Inflammatory macrophage treated with lipopolysaccharide for 4 hours (primary cell): ENCODE measurements at regions not wholly inside any gene's neighbourhood (a gene's known extent, or its start where the extent isn't known, plus 50 kb on each side); places are given as distances from the start of the nearest gene placed in this dataset.
"Not testable (repeated sequence)": the region's sequence is repeated elsewhere in the genome, so short reads cannot be mapped to it uniquely, and the experiment has no call there.

Experiments
- DNase-seq: peaks from one replicate; pipeline ENCODE4 v3.0.0-alpha.2; 2020

- DNase-seq, result no peak
Measured at GRCh38 chr12:75634244-75635222, 123.1 kb upstream of the KRR1 start.

DNA sequence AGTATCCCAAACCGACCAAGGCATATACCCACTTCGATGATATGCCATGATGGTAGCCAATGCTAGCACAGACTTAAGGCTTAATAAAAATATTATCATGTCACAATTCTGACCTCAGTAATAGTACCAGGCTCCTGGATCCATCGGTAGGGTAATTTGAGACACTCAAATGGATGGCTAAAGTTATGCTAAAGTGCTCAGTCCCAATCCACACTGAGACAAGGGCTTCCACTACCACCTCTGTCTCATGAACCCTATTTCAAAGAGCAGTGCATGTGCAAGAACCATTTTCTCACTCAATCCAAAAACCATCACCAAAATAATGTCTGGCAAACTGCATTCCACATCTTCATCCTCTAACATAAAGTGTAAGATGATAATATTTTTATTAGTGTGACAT lies 122.4 kb upstream of the KRR1 start:
- no peak for DNase-seq

- no peak for DNase-seq
Measured at GRCh38 chr12:75632442-75632841, 121.0 kb upstream of the KRR1 start.

GRCh38 chr12:75631831-75632230 lies 120.4 kb upstream of the KRR1 start:
- DNase-seq, result no peak

GRCh38 chr12:75630091-75630490 lies 118.7 kb upstream of the KRR1 start:
- DNase-seq, result no peak

DNA sequence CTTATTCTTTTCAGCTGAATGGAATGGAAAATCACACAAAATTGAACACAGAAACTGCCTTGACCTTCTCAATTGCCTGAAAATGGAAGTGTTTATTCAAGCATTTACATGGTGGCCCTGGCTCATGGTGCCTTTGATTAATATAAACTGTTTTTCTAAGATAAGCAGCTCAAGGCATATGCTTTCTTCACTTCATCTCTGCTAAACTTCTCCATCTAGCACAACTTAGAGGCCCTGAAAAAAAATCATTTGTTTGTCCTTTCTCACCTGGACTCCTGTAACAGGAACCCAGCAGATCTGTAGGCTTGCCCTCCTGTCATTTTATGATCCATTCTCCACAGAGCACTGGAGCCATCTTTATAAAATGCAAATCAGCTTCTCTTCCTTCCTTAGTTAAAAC lies 117.5 kb upstream of the KRR1 start:
- no peak for DNase-seq

DNA sequence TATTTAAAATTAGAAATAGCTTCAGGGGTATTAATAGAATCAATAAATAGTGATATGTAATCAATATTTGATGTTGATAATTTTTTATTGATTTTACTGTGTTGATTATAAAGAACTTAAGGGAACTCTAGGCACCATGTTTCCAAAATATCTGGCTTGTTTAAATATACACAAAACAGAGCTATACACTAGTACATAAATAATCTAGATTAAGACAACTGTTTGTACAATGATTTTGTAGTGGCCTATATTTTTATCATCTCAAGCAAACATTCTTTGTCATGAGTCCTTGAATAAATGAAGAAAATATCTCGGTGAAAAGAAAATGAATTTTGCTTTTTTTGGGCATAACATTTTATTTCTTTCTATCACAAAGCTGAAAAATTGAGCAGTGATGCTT lies 117.1 kb upstream of the KRR1 start:
- DNase-seq, result no peak

GRCh38 chr12:75623631-75624154 lies 112.3 kb upstream of the KRR1 start:
- DNase-seq, result no peak

GRCh38 chr12:75622492-75622891 lies 111.1 kb upstream of the KRR1 start:
- no peak for DNase-seq

DNA sequence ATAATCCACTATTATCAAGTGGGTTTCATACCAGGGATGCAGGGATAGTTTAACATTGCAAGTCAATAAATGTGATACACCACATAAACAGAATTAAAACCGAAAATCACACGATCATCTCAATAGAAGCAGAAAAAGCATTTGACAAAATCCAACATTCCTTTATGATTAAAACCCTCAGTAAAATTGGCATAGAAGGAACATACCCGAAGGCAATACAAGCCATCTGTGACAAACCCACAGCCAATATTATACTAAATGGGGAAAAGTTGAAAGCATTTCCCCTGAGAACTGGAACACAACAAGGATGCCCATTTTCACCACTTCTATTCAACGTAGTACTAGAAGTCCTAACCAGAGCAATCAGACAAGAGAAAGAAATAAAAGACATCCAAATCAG lies 103.0 kb upstream of the KRR1 start:
- not testable (repeated sequence) for DNase-seq

DNA sequence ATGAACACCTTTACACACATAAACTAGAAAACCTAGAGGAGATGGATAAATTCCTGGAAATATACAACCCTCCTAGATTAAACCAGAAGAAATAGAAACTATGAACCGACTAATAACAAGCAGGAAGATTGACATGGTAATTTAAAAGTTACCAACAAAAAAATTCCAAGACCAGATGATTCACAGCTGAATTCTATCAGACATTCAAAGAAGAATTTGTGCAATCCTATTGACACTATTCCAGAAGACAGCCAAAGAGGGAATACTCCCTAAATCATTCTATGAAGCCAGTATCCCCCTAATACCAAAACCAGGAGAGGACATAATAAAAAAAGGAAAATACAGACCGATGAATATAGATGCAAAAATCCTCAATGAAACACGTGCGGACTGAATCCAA lies 102.6 kb upstream of the KRR1 start:
- DNase-seq, result no peak

- no peak for DNase-seq
Measured at GRCh38 chr12:75611041-75611440, 99.6 kb upstream of the KRR1 start.

GRCh38 chr12:75606956-75607355 lies 95.5 kb upstream of the KRR1 start:
- no peak for DNase-seq

GRCh38 chr12:75606151-75606550 lies 94.7 kb upstream of the KRR1 start:
- no peak for DNase-seq

DNA sequence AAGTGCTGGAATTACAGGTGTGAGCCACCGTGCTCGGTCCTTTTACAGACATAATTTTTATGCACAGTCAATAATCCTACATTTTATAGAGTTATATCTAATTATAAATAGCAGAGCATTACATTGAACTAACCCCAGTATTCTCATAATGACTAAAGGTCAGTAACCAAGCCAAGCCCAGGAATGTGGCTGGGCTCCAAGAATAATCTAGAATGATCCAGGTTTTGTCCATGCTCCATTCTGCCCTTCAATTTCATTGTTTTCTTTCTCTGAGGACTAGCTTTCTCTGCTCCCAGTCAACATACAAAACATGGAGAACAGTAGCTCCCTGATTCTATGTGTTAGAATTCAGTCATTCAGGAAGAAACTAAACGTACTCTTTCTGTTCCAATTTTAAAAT lies 92.1 kb upstream of the KRR1 start:
- no peak for DNase-seq

DNA sequence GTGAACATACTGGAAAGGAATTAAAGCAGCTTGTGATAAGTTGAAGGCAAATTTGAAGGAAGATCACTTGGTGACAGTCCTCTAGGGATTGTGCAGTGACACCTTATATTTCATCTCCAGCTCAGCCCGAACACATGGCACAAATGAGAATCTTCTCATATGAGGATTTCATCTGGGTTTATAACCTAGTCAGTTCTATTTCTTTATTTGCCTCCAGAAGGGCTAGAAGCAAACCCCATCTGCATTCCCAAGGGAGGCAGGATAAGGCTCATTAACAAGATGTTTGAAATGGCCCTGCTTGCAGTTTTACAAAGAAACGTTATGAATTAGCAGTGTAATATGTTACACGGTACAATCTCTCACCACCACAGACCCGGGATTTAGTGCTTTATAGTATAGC lies 90.7 kb upstream of the KRR1 start:
- no peak for DNase-seq

- DNase-seq, result no peak
Measured at GRCh38 chr12:75600146-75600545, 88.7 kb upstream of the KRR1 start.

DNA sequence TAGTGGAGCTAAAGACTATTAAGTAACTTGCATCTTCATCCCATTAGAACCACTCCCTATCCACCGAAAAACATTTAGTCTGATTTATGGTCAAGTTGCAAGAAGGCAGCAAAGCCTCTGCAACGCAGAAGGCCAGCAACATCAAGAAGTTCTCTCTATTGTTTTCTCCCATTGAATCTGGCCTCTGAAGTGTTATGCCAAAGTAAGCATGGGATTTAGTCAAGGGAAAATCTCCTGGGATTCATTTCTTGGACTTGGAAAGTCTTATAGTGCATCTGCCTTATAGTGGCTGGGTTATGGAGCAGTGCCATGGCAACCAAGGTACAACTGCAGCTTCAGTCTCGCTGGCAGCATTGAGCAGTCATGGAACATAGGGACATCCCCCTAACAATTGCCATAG lies 87.7 kb upstream of the KRR1 start:
- DNase-seq, result no peak

DNA sequence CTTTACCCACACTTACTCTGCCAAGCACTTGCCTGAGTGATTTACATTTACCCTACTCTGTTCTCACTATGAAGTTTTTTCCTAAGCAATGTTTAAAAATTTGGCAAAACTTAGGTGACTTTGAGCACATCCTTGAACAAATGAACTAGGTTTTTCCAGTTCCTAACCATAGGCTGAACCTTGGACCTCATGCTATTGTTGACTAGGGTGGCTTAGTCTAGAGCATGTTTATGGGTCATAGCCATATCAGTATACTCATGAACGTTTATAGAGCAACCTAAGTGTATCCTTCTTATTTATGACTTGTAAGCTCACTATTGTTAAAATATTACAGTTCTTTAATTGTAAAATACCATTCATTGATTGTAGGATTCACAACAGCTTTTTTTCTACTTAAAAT lies 85.0 kb upstream of the KRR1 start:
- no peak for DNase-seq

GRCh38 chr12:75592638-75593335 lies 81.4 kb upstream of the KRR1 start:
- no peak for DNase-seq

DNA sequence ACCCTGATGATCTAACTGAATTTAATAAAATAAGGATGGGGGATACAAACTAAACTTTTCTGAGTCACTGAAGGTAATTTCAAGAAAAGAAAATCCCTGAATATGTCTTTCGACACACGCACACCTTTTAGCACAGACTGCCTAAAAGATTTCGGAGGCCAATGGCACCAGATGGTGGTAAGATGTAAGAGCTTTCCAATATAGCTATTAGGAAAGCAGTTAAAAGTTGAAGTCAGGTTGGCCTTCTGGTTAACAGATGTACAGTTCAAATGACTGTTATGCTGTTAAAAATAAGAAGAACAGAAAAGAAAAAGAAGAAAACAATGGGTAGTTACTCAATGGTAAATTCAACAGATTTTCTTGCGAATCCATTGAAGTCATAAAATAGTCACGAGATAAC lies 80.7 kb upstream of the KRR1 start:
- no peak for DNase-seq

GRCh38 chr12:75591628-75592027 lies 80.2 kb upstream of the KRR1 start:
- peak; percentile 10 for DNase-seq

DNA sequence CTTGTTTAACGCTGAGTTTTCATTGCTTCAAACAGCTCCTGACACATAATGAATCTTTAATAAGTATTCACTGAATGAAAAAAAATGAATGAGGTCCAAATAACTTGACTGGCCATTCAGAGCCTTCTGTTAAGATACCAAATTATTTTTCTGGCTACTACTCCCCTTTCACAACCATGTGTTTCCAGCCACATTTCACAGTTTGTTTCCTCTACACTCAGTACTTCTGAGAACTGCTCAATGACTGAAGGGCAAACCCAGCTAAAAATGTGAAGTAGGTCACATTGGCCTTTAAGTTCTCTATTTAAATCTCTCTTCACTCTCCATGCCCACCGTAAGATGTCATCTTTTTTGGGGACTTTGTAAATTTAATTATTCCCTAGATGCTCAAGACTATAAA lies 78.4 kb upstream of the KRR1 start:
- DNase-seq, result no peak
